GM12878 (cell line): ENCODE measurements at regions not wholly inside any gene's neighbourhood (a gene's known extent, or its start where the extent isn't known, plus 50 kb on each side); places are given as distances from the start of the nearest gene placed in this dataset.
A peak's percentile ranks its signal among the peaks of the same experiment; 100 is the strongest.
"Not testable (repeated sequence)": the region's sequence is repeated elsewhere in the genome, so short reads cannot be mapped to it uniquely, and the experiment has no call there.

Source experiments
- ATAC-seq: fragments of 200-7000 bp; cut with Tn5 transposase; 3 replicates; pipeline ENCODE4 v1.9.1; 2020; ENCODE audit warnings: mild to moderate bottlenecking, moderate library complexity
- BruUV-seq: library from RNA; stranded (reverse); fragments of 400-500 nt; replicated peaks from 2 replicates; lab custom pipeline; 2021; lab: Mats Ljungman, UMichigan
- CTCF ChIA-PET: fragments of 300-600 bp; sonication (Branson Sonifier 250); formaldehyde crosslinking; extraction: SDS; loops from one replicate; lab custom pipeline; 2021; ENCODE audit warnings: inconsistent platforms; lab: Yijun Ruan, JAX
- POLR2A ChIA-PET: fragments of 350-600 bp; formaldehyde crosslinking; extraction: SDS; loops from one replicate; lab custom pipeline; 2021; ENCODE audit warnings: inconsistent platforms; lab: Charles Lee
- RAD21 ChIA-PET: fragments of 300-600 bp; sonication (Branson Sonifier 250); formaldehyde crosslinking; loops from one replicate; lab custom pipeline; 2023; ENCODE audit warnings: antibody characterized with exemption; ENCODE audit not compliant: unreplicated experiment; lab: Charles Lee
- SMC1A ChIA-PET: fragments of 300-600 bp; sonication (Branson Sonifier 250); formaldehyde crosslinking; loops from one replicate; lab custom pipeline; 2023; ENCODE audit not compliant: unreplicated experiment, uncharacterized antibody; lab: Charles Lee
- DNase-seq: peaks from one replicate; pipeline ENCODE4 v3.0.0-alpha.2; 2011; ENCODE audit warnings: low read depth, low spot score
- FAIRE-seq: peaks from 3 replicates; lab custom pipeline; 2011; peaks lifted over from hg19 to GRCh38; lab: Jason Lieb, UNC
- H2AFZ ChIP-seq: 2 replicates; pipeline ENCODE4 v1.6.0; 2011; ENCODE audit warnings: low read depth, low read length, control low read depth; ENCODE audit not compliant: control insufficient read depth
- H3K27ac ChIP-seq: 2 replicates; pipeline ENCODE4 v1.5.1; 2011; ENCODE audit warnings: control low read depth; ENCODE audit not compliant: control insufficient read depth, insufficient read depth
- H3K27me3 ChIP-seq, 2 experiments: replicated peaks in 1 of 2; 2 replicates each; pipeline versions ENCODE4 v1.6.0 to v1.6.1; 2011; ENCODE audit warnings: low read length in 1 of 2; ENCODE audit not compliant: control insufficient read depth in 2 of 2, insufficient read depth in 2 of 2
- H3K36me3 ChIP-seq, 2 experiments: 2 replicates each; pipeline ENCODE4 v1.5.1; 2011; ENCODE audit warnings: low read length in 1 of 2; ENCODE audit not compliant: control insufficient read depth in 2 of 2, insufficient read depth in 2 of 2
- H3K4me1 ChIP-seq: 2 replicates; pipeline ENCODE4 v1.6.1; 2011; ENCODE audit warnings: mild to moderate bottlenecking, low read length, moderate library complexity, mixed read lengths; ENCODE audit not compliant: control insufficient read depth, insufficient read depth
- H3K4me2 ChIP-seq: 2 replicates; pipeline ENCODE4 v1.6.0; 2011; ENCODE audit warnings: control low read depth; ENCODE audit not compliant: control insufficient read depth, insufficient read depth
- H3K4me3 ChIP-seq: fragments of 200-600 bp; sonication (generic); 2 replicates; pipeline ENCODE4 v1.5.1; 2016
- H3K79me2 ChIP-seq: 2 replicates; pipeline ENCODE4 v1.6.0; 2011; ENCODE audit warnings: low read length; ENCODE audit not compliant: control insufficient read depth, insufficient read depth
- H3K9ac ChIP-seq: 2 replicates; pipeline ENCODE4 v1.8.0; 2011; ENCODE audit warnings: low read length, control low read depth, mixed read lengths; ENCODE audit not compliant: control insufficient read depth, insufficient read depth
- H3K9me3 ChIP-seq: replicated peaks from 3 replicates; pipeline ENCODE4 v1.5.1; 2011; ENCODE audit warnings: mild to moderate bottlenecking, low read length; ENCODE audit not compliant: control insufficient read depth, insufficient read depth
- H4K20me1 ChIP-seq: 2 replicates; pipeline ENCODE4 v1.6.0; 2011; ENCODE audit not compliant: control insufficient read depth, insufficient read depth
- PKNOX1 ChIP-seq: fragments of 450-650 bp; IDR thresholded peaks from 2 replicates; pipeline ENCODE4 v1.6.1; 2016; ENCODE audit warnings: mild to moderate bottlenecking
- TCF3 ChIP-seq: IDR thresholded peaks from 2 replicates; pipeline ENCODE4 v1.6.1; 2012; ENCODE audit warnings: low read depth, mild to moderate bottlenecking, low read length, borderline replicate concordance; ENCODE audit not compliant: insufficient read depth
- WGBS: methylation state at CpG from one replicate; pipeline ENCODE4 v1.1.6; 2016; ENCODE audit warnings: low lambda C conversion rate; ENCODE audit not compliant: insufficient replicate concordance, insufficient coverage; ENCODE audit errors: missing lambda C conversion rate; 5-methylcytosine and 5-hydroxymethylcytosine counted together
- in situ Hi-C: fragments of 300-500 bp; cut with MboI; formaldehyde crosslinking; loops from 9 replicates; pipeline ENCODE4 v1.14.3; 2018; ENCODE audit warnings: mixed read lengths
- intact Hi-C: fragments of 100-400 bp; cut with micrococcal nuclease; formaldehyde crosslinking; loops from one replicate; pipeline ENCODE4 v1.14.2; 2022; ENCODE audit not compliant: unreplicated experiment

- Histone ChIP-seq H3K36me3 (no peaks in the 10 kb centered on the region), H3K4me2 (no peak overlapping the region), H4K20me1 (no peaks in the 10 kb centered on the region), H3K9me3 (no peaks in the 10 kb centered on the region), H3K4me3 (no peak overlapping the region), H3K27me3 (no peaks in the 10 kb centered on the region), H3K27ac (no peak overlapping the region), H3K9ac (no peak overlapping the region), H3K4me1 (no peaks in the 10 kb centered on the region), H3K79me2 (no peaks in the 10 kb centered on the region), H2AFZ (no peak overlapping the region)
- SMC1A ChIA-PET = no interaction called here
- in situ Hi-C loops (no loop called here), intact Hi-C loops (loop anchor here (1.0 to 10.0 kb wide), 2 partner anchors 49 to 271 kb away; no protein-coding TSS in a partner anchor)
- no peak for TF ChIP-seq PKNOX1
- TF ChIP-seq TCF3 = no peak
- FAIRE-seq = no peak
- BruUV-seq = no TSS peak
- CTCF ChIA-PET = no interaction called here
- RAD21 ChIA-PET = no interaction called here
- WGBS = 24% methylated on average over 3 of the region's 3 CpGs
- POLR2A ChIA-PET = no interaction called here
- no peak for DNase-seq
- ATAC-seq = peak; percentile 82
Observed at GRCh38 chrX:113473418-113473817, 632.8 kb upstream of the AMOT start.

GRCh38 chrX:113473015-113473414, 632.4 kb upstream of the AMOT start:
- H3K9ac ChIP-seq, in situ Hi-C loops, H2AFZ ChIP-seq, H3K4me2 ChIP-seq, H3K27ac ChIP-seq, BruUV-seq, H3K27me3 ChIP-seq, SMC1A ChIA-PET, H3K4me1 ChIP-seq, FAIRE-seq, H3K36me3 ChIP-seq, CTCF ChIA-PET, H3K9me3 ChIP-seq, RAD21 ChIA-PET, H4K20me1 ChIP-seq, H3K4me3 ChIP-seq, POLR2A ChIA-PET, H3K79me2 ChIP-seq: not testable (repeated sequence)
- WGBS = 12% methylated on average over 5 of the region's 5 CpGs
- DNase-seq (peak; percentile 15), ATAC-seq (peak; percentile 76)
- intact Hi-C loops = loop anchor here (1.0 to 10.0 kb wide), 2 partner anchors 49 to 272 kb away; no protein-coding TSS in a partner anchor
